SK-N-SH treated with all-trans-retinoic acid at 6 μM for 48 hours (cell line): ENCODE measurements at regions not wholly inside any gene's neighbourhood (a gene's known extent, or its start where the extent isn't known, plus 50 kb on each side); places are given as distances from the start of the nearest gene placed in this dataset.

Source experiments
- ATAC-seq: fragments of 200-7000 bp; cut with Tn5 transposase; 3 replicates; pipeline ENCODE4 v1.9.1; 2020; ENCODE audit warnings: mild to moderate bottlenecking, moderate library complexity
- ARNTL ChIP-seq: fragments of 450-650 bp; formaldehyde crosslinking; IDR thresholded peaks from 2 replicates; pipeline ENCODE4 v1.5.0; 2020; ENCODE audit warnings: low read depth, mild to moderate bottlenecking, moderate library complexity, borderline replicate concordance
- BACH2 ChIP-seq: fragments of 250-450 bp; sonication (Bioruptor Pico); IDR thresholded peaks from 2 replicates; pipeline ENCODE4 v1.9.0; 2021; ENCODE audit warnings: mild to moderate bottlenecking, borderline replicate concordance
- CSDC2 ChIP-seq: fragments of 250-450 bp; sonication (Bioruptor Pico); IDR thresholded peaks from 2 replicates; pipeline ENCODE4 v1.5.0; 2020; ENCODE audit warnings: mild to moderate bottlenecking, moderate library complexity
- ESRRG ChIP-seq: fragments of 250-450 bp; sonication (Bioruptor Pico); IDR thresholded peaks from 2 replicates; pipeline ENCODE4 v1.6.1; 2021; ENCODE audit warnings: mild to moderate bottlenecking
- GLIS3 ChIP-seq: fragments of 250-450 bp; sonication (Bioruptor Pico); IDR thresholded peaks from 2 replicates; pipeline ENCODE4 v1.5.0; 2020; ENCODE audit warnings: mild to moderate bottlenecking, moderate library complexity
- OSR1 ChIP-seq: fragments of 250-450 bp; sonication (Bioruptor Pico); IDR thresholded peaks from 2 replicates; pipeline ENCODE4 v1.8.0; 2022; ENCODE audit warnings: moderate library complexity, mild to moderate bottlenecking, inconsistent platforms
- PPARA ChIP-seq: fragments of 250-450 bp; sonication (Bioruptor Pico); IDR thresholded peaks from 2 replicates; pipeline ENCODE4 v1.5.0; 2020; ENCODE audit warnings: mild to moderate bottlenecking, borderline replicate concordance
- SNAI2 ChIP-seq: fragments of 250-450 bp; sonication (Bioruptor Pico); IDR thresholded peaks from 2 replicates; pipeline ENCODE4 v1.5.0; 2020; ENCODE audit warnings: mild to moderate bottlenecking, moderate library complexity
- TOX ChIP-seq: fragments of 250-450 bp; sonication (Bioruptor Pico); IDR thresholded peaks from 2 replicates; pipeline ENCODE4 v1.8.0; 2021; ENCODE audit warnings: mild to moderate bottlenecking, moderate library complexity, borderline replicate concordance
- ZC3H10 ChIP-seq: fragments of 250-450 bp; sonication (Bioruptor Pico); IDR thresholded peaks from 2 replicates; pipeline ENCODE4 v1.5.1; 2021; ENCODE audit warnings: mild to moderate bottlenecking, moderate library complexity
- ZFP3 ChIP-seq: fragments of 250-450 bp; sonication (Bioruptor Pico); IDR thresholded peaks from 2 replicates; pipeline ENCODE4 v1.5.0; 2020; ENCODE audit warnings: mild to moderate bottlenecking, moderate library complexity
- ZNF565 ChIP-seq: fragments of 450-650 bp; formaldehyde crosslinking; conservative IDR thresholded peaks from 2 replicates; pipeline ENCODE4 v1.5.0; 2020; ENCODE audit warnings: low read depth, mild to moderate bottlenecking, moderate library complexity
- ZNF70 ChIP-seq: fragments of 450-650 bp; formaldehyde crosslinking; IDR thresholded peaks from 2 replicates; pipeline ENCODE4 v1.5.0; 2020; ENCODE audit warnings: mild to moderate bottlenecking, moderate library complexity
- ZNF8 ChIP-seq: fragments of 450-650 bp; formaldehyde crosslinking; IDR thresholded peaks from 2 replicates; pipeline ENCODE4 v1.5.0; 2020; ENCODE audit warnings: mild to moderate bottlenecking, moderate library complexity
- TF ChIP-seq, protein P1 (sequence below): fragments of 250-450 bp; sonication (Bioruptor Pico); IDR thresholded peaks from 2 replicates; pipeline ENCODE4 v1.5.1; 2020; ENCODE audit warnings: low read depth, mild to moderate bottlenecking, moderate library complexity
- TF ChIP-seq, protein P2 (sequence below): fragments of 250-450 bp; sonication (Bioruptor Pico); IDR thresholded peaks from 2 replicates; pipeline ENCODE4 v1.5.0; 2020; ENCODE audit warnings: mild to moderate bottlenecking, moderate library complexity
- TF ChIP-seq, protein P3 (sequence below): fragments of 250-450 bp; sonication (Bioruptor Pico); IDR thresholded peaks from 2 replicates; pipeline ENCODE4 v1.8.0; 2021; ENCODE audit warnings: low read depth, mild to moderate bottlenecking, moderate library complexity, borderline replicate concordance
- TF ChIP-seq, protein P4 (sequence below): fragments of 250-450 bp; sonication (Bioruptor Pico); IDR thresholded peaks from 2 replicates; pipeline ENCODE4 v1.5.1; 2021; ENCODE audit warnings: mild to moderate bottlenecking, moderate library complexity

DNA sequence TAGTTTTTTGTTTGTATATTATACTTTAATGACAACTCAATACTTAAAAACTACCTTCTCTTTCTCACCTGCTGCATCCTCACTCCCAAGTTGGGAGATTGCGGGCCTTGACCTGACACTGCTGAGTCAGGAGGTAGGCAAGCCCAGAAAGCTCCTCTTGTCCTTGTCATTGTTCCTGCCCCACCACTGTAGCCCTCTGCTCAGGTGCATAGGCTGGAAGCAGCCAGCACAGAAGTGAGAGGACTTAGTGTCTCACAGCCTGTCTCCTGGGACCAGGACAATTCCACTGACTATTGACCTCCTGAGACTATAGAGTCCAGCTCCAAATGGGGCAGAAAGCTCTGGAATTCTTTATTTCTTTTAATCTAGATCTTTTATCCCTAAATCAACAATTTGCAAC is 123.5 kb upstream of the NDP start:
- ATAC-seq = no peak
- TF ChIP-seq PPARA (CRISPR knock-in tag) = no peak
- TF ChIP-seq ARNTL (CRISPR knock-in tag) = no peak
- TF ChIP-seq BACH2 (CRISPR knock-in tag) = no peak
- TF ChIP-seq, protein P1, sequence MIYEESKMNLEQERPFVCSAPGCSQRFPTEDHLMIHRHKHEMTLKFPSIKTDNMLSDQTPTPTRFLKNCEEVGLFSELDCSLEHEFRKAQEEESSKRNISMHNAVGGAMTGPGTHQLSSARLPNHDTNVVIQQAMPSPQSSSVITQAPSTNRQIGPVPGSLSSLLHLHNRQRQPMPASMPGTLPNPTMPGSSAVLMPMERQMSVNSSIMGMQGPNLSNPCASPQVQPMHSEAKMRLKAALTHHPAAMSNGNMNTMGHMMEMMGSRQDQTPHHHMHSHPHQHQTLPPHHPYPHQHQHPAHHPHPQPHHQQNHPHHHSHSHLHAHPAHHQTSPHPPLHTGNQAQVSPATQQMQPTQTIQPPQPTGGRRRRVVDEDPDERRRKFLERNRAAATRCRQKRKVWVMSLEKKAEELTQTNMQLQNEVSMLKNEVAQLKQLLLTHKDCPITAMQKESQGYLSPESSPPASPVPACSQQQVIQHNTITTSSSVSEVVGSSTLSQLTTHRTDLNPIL (CRISPR knock-in tag) = no peak
- no peak for TF ChIP-seq ZFP3 (CRISPR knock-in tag)
- TF ChIP-seq OSR1 (CRISPR knock-in tag) = no peak
- no peak for TF ChIP-seq CSDC2 (CRISPR knock-in tag)
- TF ChIP-seq, protein P2, sequence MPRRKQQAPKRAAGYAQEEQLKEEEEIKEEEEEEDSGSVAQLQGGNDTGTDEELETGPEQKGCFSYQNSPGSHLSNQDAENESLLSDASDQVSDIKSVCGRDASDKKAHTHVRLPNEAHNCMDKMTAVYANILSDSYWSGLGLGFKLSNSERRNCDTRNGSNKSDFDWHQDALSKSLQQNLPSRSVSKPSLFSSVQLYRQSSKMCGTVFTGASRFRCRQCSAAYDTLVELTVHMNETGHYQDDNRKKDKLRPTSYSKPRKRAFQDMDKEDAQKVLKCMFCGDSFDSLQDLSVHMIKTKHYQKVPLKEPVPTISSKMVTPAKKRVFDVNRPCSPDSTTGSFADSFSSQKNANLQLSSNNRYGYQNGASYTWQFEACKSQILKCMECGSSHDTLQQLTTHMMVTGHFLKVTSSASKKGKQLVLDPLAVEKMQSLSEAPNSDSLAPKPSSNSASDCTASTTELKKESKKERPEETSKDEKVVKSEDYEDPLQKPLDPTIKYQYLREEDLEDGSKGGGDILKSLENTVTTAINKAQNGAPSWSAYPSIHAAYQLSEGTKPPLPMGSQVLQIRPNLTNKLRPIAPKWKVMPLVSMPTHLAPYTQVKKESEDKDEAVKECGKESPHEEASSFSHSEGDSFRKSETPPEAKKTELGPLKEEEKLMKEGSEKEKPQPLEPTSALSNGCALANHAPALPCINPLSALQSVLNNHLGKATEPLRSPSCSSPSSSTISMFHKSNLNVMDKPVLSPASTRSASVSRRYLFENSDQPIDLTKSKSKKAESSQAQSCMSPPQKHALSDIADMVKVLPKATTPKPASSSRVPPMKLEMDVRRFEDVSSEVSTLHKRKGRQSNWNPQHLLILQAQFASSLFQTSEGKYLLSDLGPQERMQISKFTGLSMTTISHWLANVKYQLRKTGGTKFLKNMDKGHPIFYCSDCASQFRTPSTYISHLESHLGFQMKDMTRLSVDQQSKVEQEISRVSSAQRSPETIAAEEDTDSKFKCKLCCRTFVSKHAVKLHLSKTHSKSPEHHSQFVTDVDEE = no peak
- no peak for TF ChIP-seq GLIS3 (CRISPR knock-in tag)
- no peak for TF ChIP-seq TOX

DNA sequence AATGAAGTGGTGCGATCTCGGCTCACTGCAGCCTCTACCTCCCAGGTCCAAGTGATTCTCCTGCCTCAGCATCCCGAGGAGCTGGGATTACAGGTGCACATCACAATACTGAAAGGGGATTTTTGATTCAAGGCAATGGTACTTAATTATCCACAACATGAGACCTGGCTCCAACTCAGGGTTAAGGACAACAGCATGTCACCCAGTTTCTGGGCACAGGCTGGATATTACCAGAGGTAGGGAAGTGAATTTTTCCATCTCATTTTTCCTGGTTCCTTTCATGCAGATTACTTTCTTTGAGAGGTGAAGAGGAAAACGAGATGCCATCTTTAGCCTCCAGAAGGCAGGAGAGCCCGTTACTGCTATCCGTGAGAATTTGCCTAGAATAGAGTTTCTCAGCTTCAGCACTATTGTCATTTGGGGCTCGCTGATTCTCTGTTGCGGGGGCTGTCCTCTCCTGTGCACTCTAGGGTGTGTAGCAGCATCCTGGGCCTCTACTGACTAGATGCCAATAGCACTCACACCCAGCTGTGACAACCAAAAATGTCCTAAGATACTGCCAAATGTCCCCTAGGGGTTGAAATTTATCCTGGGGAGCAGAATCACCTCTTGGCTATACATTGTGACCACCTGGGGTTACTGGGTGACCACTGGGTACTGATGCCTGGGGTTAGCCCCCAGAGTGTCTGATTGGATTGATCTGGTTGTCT is 121.8 kb upstream of the NDP start:
- no peak for TF ChIP-seq ZNF8
- no peak for TF ChIP-seq ZFP3 (CRISPR knock-in tag)
- no peak for TF ChIP-seq ZNF70
- no peak for ATAC-seq

DNA sequence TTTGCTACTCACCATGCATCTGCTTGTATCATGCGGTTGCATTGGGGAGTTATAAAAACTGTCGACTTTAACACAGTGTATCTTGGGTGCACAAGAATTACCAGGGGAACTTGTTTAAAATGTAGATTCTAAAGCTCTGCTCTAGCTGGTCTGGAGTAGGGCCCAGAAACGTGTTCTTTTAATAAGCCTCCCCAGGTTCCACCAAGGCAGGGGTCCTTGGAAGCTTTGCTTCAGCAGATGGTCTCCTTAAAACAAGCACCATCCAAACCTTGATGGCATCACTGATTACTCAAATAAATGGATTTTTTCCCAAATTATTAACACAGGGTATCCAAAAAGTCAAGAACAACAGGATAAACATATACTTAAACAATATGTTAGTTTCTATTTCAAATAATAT is 120.2 kb upstream of the NDP start:
- TF ChIP-seq GLIS3 (CRISPR knock-in tag) = no peak
- no peak for TF ChIP-seq TOX
- no peak for TF ChIP-seq ZNF70
- TF ChIP-seq, protein P3, sequence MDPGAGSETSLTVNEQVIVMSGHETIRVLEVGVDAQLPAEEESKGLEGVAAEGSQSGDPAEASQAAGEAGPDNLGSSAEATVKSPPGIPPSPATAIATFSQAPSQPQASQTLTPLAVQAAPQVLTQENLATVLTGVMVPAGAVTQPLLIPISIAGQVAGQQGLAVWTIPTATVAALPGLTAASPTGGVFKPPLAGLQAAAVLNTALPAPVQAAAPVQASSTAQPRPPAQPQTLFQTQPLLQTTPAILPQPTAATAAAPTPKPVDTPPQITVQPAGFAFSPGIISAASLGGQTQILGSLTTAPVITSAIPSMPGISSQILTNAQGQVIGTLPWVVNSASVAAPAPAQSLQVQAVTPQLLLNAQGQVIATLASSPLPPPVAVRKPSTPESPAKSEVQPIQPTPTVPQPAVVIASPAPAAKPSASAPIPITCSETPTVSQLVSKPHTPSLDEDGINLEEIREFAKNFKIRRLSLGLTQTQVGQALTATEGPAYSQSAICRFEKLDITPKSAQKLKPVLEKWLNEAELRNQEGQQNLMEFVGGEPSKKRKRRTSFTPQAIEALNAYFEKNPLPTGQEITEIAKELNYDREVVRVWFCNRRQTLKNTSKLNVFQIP (CRISPR knock-in tag) = no peak
- TF ChIP-seq ZFP3 (CRISPR knock-in tag) = no peak
- TF ChIP-seq, protein P1 (CRISPR knock-in tag) = no peak
- no peak for ATAC-seq

DNA sequence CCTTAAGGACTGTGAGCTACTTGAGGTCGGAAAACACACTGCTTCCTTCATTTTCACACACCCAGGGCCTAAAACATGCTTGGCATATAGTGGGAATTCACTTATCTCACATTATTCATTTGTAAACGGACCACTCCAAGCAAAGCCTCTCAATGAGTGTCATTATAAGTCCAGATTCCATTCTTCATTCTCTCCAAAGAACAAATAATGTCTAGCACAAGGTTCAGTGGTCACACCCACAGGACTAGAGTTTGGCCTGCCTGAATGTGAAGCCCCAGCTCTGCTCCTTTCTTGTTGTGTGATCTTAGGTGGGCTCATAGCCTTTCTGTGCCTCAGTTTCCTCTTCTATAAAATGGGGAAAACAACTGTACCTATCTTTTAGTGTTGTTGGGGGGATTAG is 119.6 kb upstream of the NDP start:
- no peak for ATAC-seq
- TF ChIP-seq ZC3H10 (CRISPR knock-in tag) (no peak), SNAI2 (CRISPR knock-in tag) (no peak), OSR1 (CRISPR knock-in tag) (no peak), TOX (no peak), CSDC2 (CRISPR knock-in tag) (no peak), ZNF565 (CRISPR knock-in tag) (no peak), ESRRG (CRISPR knock-in tag) (no peak), ZFP3 (CRISPR knock-in tag) (no peak)
- TF ChIP-seq, protein P4, sequence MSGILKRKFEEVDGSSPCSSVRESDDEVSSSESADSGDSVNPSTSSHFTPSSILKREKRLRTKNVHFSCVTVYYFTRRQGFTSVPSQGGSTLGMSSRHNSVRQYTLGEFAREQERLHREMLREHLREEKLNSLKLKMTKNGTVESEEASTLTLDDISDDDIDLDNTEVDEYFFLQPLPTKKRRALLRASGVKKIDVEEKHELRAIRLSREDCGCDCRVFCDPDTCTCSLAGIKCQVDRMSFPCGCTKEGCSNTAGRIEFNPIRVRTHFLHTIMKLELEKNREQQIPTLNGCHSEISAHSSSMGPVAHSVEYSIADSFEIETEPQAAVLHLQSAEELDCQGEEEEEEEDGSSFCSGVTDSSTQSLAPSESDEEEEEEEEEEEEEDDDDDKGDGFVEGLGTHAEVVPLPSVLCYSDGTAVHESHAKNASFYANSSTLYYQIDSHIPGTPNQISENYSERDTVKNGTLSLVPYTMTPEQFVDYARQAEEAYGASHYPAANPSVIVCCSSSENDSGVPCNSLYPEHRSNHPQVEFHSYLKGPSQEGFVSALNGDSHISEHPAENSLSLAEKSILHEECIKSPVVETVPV (CRISPR knock-in tag) = no peak
- TF ChIP-seq, protein P3 (CRISPR knock-in tag) = no peak
- TF ChIP-seq, protein P2 = no peak
- TF ChIP-seq, protein P1 (CRISPR knock-in tag) = no peak
